ENCODE measurements at regions not wholly inside any gene's neighbourhood (a gene's known extent, or its start where the extent isn't known, plus 50 kb on each side); places are given as distances from the start of the nearest gene placed in this dataset.

DNA sequence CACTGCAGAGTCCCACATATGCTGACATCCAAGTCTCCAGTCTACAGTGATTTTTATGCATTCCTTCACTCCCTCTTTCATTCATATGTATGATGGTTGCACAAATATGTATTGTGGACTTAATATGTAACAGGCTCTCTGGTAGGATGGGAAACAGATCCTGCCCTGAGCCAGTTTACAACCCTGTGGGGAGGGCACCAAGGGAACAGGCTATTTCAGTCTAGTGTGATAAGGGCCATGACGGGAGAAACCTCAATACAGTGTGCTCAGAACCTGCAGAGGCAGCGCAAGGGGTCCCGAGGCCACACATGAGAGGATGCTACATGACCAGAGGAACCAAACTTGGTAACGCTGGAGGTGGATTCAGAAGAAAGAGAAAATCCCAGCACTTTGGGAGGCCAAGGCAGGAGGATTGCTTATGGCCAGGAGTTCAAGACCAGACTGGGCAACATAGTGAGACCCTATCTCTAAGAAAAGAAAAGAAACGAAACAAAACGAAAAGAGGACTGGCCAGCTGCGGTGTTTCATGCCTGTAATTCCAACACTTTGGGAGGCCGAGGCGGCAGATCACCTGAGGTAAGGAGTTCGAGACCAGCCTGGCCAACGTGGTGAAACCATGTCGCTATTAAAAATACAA is 249.8 kb upstream of the JARID2 start:
- 94% methylated on average over 12 of the region's 12 CpGs for WGBS
- Histone ChIP-seq H2AFZ (ENCODE audit: low read depth, low read length) (no peak overlapping the region), H2BK120ac (ENCODE audit: low read depth, low read length) (no peak overlapping the region), H3K9ac (ENCODE audit: low read length) (no peak overlapping the region), H3K23ac (ENCODE audit: low read length in 2 of 2) (no peak overlapping the region), H2AK5ac (ENCODE audit: low read length, severe bottlenecking) (no peak overlapping the region), H3K27ac (ENCODE audit: low read length, poor library complexity, severe bottlenecking) (no peak overlapping the region), H2BK5ac (ENCODE audit: low read depth, low read length, poor library complexity, severe bottlenecking) (no peak overlapping the region), H4K8ac (ENCODE audit: low read length) (no peak overlapping the region), H3K4me3 (ENCODE audit: insufficient read depth in 1 of 2, low read depth in 1 of 2, low read length in 2 of 2) (peak overlapping the region in 1 of 2 experiments; percentile 20), H3K36me3 (ENCODE audit: control insufficient read depth in 1 of 2, insufficient read depth in 2 of 2, low read depth in 1 of 2, low read length in 2 of 2) (no peaks in the 10 kb centered on the region), H3K14ac (ENCODE audit: low read length in 2 of 2) (no peak overlapping the region), H3K4ac (ENCODE audit: low read depth in 1 of 2, low read length in 2 of 2) (no peak overlapping the region), H2BK15ac (ENCODE audit: low read depth, poor library complexity, severe bottlenecking) (no peak overlapping the region), H4K91ac (ENCODE audit: low read length) (no peak overlapping the region), H3K27me3 (ENCODE audit: control insufficient read depth in 1 of 2, insufficient read depth in 1 of 2, low read length in 2 of 2) (peaks cover 7 to 9% of the 10 kb centered on the region in 2 experiments), H3K4me1 (ENCODE audit: control insufficient read depth, insufficient read depth, low read depth, low read length) (no peaks in the 10 kb centered on the region), H3K79me1 (replicated peaks; ENCODE audit: low read length, poor library complexity, severe bottlenecking) (no peaks in the 10 kb centered on the region), H2BK12ac (ENCODE audit: low read length in 2 of 2) (no peak overlapping the region), H3K9me3 (ENCODE audit: control insufficient read depth, low read length) (no peaks in the 10 kb centered on the region), H3K18ac (ENCODE audit: low read depth in 1 of 2, low read length in 2 of 2) (no peak overlapping the region), H3K4me2 (ENCODE audit: low read length, poor library complexity, severe bottlenecking) (no peak overlapping the region)
- no peak for DNase-seq

DNA sequence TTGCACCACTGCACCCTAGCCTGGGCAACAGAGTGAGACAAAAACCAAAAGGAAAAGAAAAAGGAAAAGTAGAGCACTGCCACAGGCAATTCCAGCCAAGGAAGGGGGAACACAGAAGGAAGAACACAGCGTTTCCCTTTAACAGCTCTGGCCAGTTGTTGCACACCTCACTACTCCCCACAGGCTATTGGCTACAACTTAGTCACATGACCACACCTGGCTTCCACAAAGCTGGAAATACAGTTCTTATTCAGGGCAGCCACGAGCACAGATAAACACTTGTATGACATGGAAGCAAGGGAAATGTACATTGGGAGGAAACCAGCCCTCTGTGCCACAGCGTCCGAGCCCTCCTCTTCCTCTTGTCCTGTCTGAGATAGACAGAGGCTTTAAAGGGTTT is 249.0 kb upstream of the JARID2 start:
- no peak overlapping the region for H2BK5ac ChIP-seq (ENCODE audit: low read depth, low read length, poor library complexity, severe bottlenecking)
- no peak overlapping the region for H2AK5ac ChIP-seq (ENCODE audit: low read length, severe bottlenecking)
- no peak overlapping the region for H3K23ac ChIP-seq (ENCODE audit: low read length in 2 of 2)
- H2BK12ac ChIP-seq (ENCODE audit: low read length in 2 of 2), result no peak overlapping the region
- H2BK120ac ChIP-seq (ENCODE audit: low read depth, low read length), result no peak overlapping the region
- H2AFZ ChIP-seq (ENCODE audit: low read depth, low read length), result no peak overlapping the region
- no peak overlapping the region for H3K4me2 ChIP-seq (ENCODE audit: low read length, poor library complexity, severe bottlenecking)
- H3K27me3 ChIP-seq (ENCODE audit: control insufficient read depth in 1 of 2, insufficient read depth in 1 of 2, low read length in 2 of 2), result peaks cover 7 to 9% of the 10 kb centered on the region in 2 experiments
- no peak overlapping the region for H4K8ac ChIP-seq (ENCODE audit: low read length)
- H3K4me3 ChIP-seq (ENCODE audit: insufficient read depth in 1 of 2, low read depth in 1 of 2, low read length in 2 of 2), result no peak overlapping the region
- no peaks in the 10 kb centered on the region for H3K9me3 ChIP-seq (ENCODE audit: control insufficient read depth, low read length)
- H3K9ac ChIP-seq (ENCODE audit: low read length), result no peak overlapping the region
- H2BK15ac ChIP-seq (ENCODE audit: low read depth, poor library complexity, severe bottlenecking), result no peak overlapping the region
- no peak overlapping the region for H3K18ac ChIP-seq (ENCODE audit: low read depth in 1 of 2, low read length in 2 of 2)
- H3K79me1 ChIP-seq (replicated peaks; ENCODE audit: low read length, poor library complexity, severe bottlenecking), result no peaks in the 10 kb centered on the region
- no peaks in the 10 kb centered on the region for H3K36me3 ChIP-seq (ENCODE audit: control insufficient read depth in 1 of 2, insufficient read depth in 2 of 2, low read depth in 1 of 2, low read length in 2 of 2)
- WGBS, result 81% methylated on average over 4 of the region's 4 CpGs
- no peak for DNase-seq
- no peaks in the 10 kb centered on the region for H3K4me1 ChIP-seq (ENCODE audit: control insufficient read depth, insufficient read depth, low read depth, low read length)
- H3K27ac ChIP-seq (ENCODE audit: low read length, poor library complexity, severe bottlenecking), result no peak overlapping the region
- H3K4ac ChIP-seq (ENCODE audit: low read depth in 1 of 2, low read length in 2 of 2), result no peak overlapping the region
- H3K14ac ChIP-seq (ENCODE audit: low read length in 2 of 2), result no peak overlapping the region
- H4K91ac ChIP-seq (ENCODE audit: low read length), result no peak overlapping the region

DNA sequence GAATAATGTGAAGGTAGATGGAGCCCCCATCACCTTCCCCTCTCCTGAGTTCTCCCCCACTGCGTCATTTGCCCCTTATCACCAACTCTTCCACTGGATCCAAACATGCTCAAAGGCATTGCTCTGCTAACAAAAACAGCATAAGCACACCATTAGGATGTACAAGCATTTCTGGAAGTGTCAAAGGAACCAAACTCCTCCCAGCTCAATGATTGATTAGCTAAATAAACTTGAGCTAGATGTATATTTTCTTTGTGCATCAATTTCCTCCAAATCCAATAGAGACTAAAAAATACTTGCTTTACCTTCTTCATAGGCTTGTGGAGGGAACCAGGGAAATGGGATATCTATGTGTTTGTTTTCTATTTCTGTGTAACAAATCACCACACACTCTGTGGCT is 248.4 kb upstream of the JARID2 start:
- no peak overlapping the region for H3K4me2 ChIP-seq (ENCODE audit: low read length, poor library complexity, severe bottlenecking)
- H2BK120ac ChIP-seq (ENCODE audit: low read depth, low read length), result no peak overlapping the region
- H3K9me3 ChIP-seq (ENCODE audit: control insufficient read depth, low read length), result no peaks in the 10 kb centered on the region
- H3K4me1 ChIP-seq (ENCODE audit: control insufficient read depth, insufficient read depth, low read depth, low read length), result no peaks in the 10 kb centered on the region
- no peak overlapping the region for H2BK15ac ChIP-seq (ENCODE audit: low read depth, poor library complexity, severe bottlenecking)
- H2AFZ ChIP-seq (ENCODE audit: low read depth, low read length), result no peak overlapping the region
- H2AK5ac ChIP-seq (ENCODE audit: low read length, severe bottlenecking), result no peak overlapping the region
- no peak for DNase-seq
- H3K9ac ChIP-seq (ENCODE audit: low read length), result no peak overlapping the region
- H3K79me1 ChIP-seq (replicated peaks; ENCODE audit: low read length, poor library complexity, severe bottlenecking), result no peaks in the 10 kb centered on the region
- H3K27me3 ChIP-seq (ENCODE audit: control insufficient read depth in 1 of 2, insufficient read depth in 1 of 2, low read length in 2 of 2), result peaks cover 7 to 9% of the 10 kb centered on the region in 2 experiments
- no peak overlapping the region for H4K91ac ChIP-seq (ENCODE audit: low read length)
- no peak overlapping the region for H3K4me3 ChIP-seq (ENCODE audit: insufficient read depth in 1 of 2, low read depth in 1 of 2, low read length in 2 of 2)
- WGBS, result 100% methylated on average over 1 of the region's 1 CpG
- no peak overlapping the region for H3K23ac ChIP-seq (ENCODE audit: low read length in 2 of 2)
- peak overlapping the region in 1 of 2 experiments; percentile 48 for H3K14ac ChIP-seq (ENCODE audit: low read length in 2 of 2)
- H2BK12ac ChIP-seq (ENCODE audit: low read length in 2 of 2), result no peak overlapping the region
- no peak overlapping the region for H2BK5ac ChIP-seq (ENCODE audit: low read depth, low read length, poor library complexity, severe bottlenecking)
- H4K8ac ChIP-seq (ENCODE audit: low read length), result no peak overlapping the region
- H3K4ac ChIP-seq (ENCODE audit: low read depth in 1 of 2, low read length in 2 of 2), result no peak overlapping the region
- H3K36me3 ChIP-seq (ENCODE audit: control insufficient read depth in 1 of 2, insufficient read depth in 2 of 2, low read depth in 1 of 2, low read length in 2 of 2), result no peaks in the 10 kb centered on the region
- no peak overlapping the region for H3K18ac ChIP-seq (ENCODE audit: low read depth in 1 of 2, low read length in 2 of 2)
- no peak overlapping the region for H3K27ac ChIP-seq (ENCODE audit: low read length, poor library complexity, severe bottlenecking)

DNA sequence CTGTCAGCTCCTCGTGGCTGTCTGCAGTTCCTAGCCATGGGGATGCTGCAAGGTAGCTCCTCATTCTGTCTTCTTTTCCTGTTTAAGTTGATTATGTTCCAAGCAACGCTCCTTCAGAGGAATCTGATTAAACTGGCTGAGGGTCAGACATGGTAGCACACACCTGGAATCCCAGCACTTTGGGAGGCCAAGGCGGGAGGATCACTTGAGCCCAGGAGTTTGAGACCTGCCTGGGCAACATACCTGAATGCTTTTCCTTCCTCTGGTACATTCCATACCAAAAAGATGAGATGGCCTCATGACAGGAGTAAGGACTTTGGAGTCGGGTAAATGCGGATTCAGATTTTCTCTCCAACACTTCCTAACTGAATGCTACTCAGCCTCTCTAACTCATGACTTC is 246.8 kb upstream of the JARID2 start:
- Histone ChIP-seq H3K4ac (ENCODE audit: low read depth in 1 of 2, low read length in 2 of 2) (no peak overlapping the region), H3K4me2 (ENCODE audit: low read length, poor library complexity, severe bottlenecking) (no peak overlapping the region), H3K27me3 (ENCODE audit: control insufficient read depth in 1 of 2, insufficient read depth in 1 of 2, low read length in 2 of 2) (peaks cover 7 to 9% of the 10 kb centered on the region in 2 experiments), H4K91ac (ENCODE audit: low read length) (no peak overlapping the region), H3K4me3 (ENCODE audit: insufficient read depth in 1 of 2, low read depth in 1 of 2, low read length in 2 of 2) (no peak overlapping the region), H3K9ac (ENCODE audit: low read length) (no peak overlapping the region), H2BK12ac (ENCODE audit: low read length in 2 of 2) (no peak overlapping the region), H3K23ac (ENCODE audit: low read length in 2 of 2) (no peak overlapping the region), H3K18ac (ENCODE audit: low read depth in 1 of 2, low read length in 2 of 2) (no peak overlapping the region), H3K36me3 (ENCODE audit: control insufficient read depth in 1 of 2, insufficient read depth in 2 of 2, low read depth in 1 of 2, low read length in 2 of 2) (no peaks in the 10 kb centered on the region), H3K9me3 (ENCODE audit: control insufficient read depth, low read length) (no peaks in the 10 kb centered on the region), H2AK5ac (ENCODE audit: low read length, severe bottlenecking) (no peak overlapping the region), H2BK15ac (ENCODE audit: low read depth, poor library complexity, severe bottlenecking) (no peak overlapping the region), H2AFZ (ENCODE audit: low read depth, low read length) (no peak overlapping the region), H3K14ac (ENCODE audit: low read length in 2 of 2) (no peak overlapping the region), H2BK120ac (ENCODE audit: low read depth, low read length) (no peak overlapping the region), H2BK5ac (ENCODE audit: low read depth, low read length, poor library complexity, severe bottlenecking) (no peak overlapping the region), H3K79me1 (replicated peaks; ENCODE audit: low read length, poor library complexity, severe bottlenecking) (no peaks in the 10 kb centered on the region), H3K4me1 (ENCODE audit: control insufficient read depth, insufficient read depth, low read depth, low read length) (no peaks in the 10 kb centered on the region), H3K27ac (ENCODE audit: low read length, poor library complexity, severe bottlenecking) (no peak overlapping the region), H4K8ac (ENCODE audit: low read length) (peak overlapping the region; percentile 2)
- no peak for DNase-seq
- 96% methylated on average over 5 of the region's 5 CpGs for WGBS

Data from mesenchymal stem cell (in vitro differentiated cells and primary cell).